C4-2B (cell line): ENCODE measurements at regions not wholly inside any gene's neighbourhood (a gene's known extent, or its start where the extent isn't known, plus 50 kb on each side); places are given as distances from the start of the nearest gene placed in this dataset.

Experiments
- ZFX ChIP-seq: fragments of 450-650 bp; IDR thresholded peaks from 2 replicates; pipeline ENCODE4 v1.6.1; 2017
- TF ChIP-seq, protein P1 (sequence below): fragments of 450-650 bp; conservative IDR thresholded peaks from 2 replicates; pipeline ENCODE4 v1.5.1; 2017; ENCODE audit warnings: mild to moderate bottlenecking

DNA sequence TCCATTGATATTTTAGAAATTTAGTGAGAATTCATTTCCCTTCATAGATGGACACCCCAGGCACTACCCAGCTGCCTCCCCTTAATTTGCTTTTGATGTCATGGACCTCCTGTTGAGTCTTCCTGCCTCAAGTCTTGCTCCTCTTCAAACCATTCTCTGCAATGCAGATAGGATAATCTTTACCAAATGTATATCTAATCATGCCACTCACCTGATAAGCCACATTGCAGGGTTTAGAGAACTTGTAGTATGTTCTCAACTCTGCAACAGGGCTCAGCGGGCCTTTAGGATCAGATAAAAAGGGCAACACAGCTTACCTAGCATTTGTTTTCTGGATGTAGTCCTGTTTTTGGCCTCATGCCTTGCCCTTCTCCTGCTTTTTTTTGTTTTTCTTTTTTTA is 234.5 kb downstream of the EMP1 start:
- TF ChIP-seq, protein P1, sequence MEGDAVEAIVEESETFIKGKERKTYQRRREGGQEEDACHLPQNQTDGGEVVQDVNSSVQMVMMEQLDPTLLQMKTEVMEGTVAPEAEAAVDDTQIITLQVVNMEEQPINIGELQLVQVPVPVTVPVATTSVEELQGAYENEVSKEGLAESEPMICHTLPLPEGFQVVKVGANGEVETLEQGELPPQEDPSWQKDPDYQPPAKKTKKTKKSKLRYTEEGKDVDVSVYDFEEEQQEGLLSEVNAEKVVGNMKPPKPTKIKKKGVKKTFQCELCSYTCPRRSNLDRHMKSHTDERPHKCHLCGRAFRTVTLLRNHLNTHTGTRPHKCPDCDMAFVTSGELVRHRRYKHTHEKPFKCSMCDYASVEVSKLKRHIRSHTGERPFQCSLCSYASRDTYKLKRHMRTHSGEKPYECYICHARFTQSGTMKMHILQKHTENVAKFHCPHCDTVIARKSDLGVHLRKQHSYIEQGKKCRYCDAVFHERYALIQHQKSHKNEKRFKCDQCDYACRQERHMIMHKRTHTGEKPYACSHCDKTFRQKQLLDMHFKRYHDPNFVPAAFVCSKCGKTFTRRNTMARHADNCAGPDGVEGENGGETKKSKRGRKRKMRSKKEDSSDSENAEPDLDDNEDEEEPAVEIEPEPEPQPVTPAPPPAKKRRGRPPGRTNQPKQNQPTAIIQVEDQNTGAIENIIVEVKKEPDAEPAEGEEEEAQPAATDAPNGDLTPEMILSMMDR: no peak
- TF ChIP-seq ZFX: no peak
